HG03457 (cell line): ENCODE measurements at regions not wholly inside any gene's neighbourhood (a gene's known extent, or its start where the extent isn't known, plus 50 kb on each side); places are given as distances from the start of the nearest gene placed in this dataset.
A peak's percentile ranks its signal among the peaks of the same experiment; 100 is the strongest.

Experiments used
- ATAC-seq: cut with Tn5 transposase; IDR thresholded peaks from one replicate; pipeline ENCODE4 v1.9.1; 2021; ENCODE audit warnings: moderate number of reproducible peaks; ENCODE audit not compliant: unreplicated experiment

- no peak for ATAC-seq
These were observed 297.1 kb downstream of the SATB1 start for GRCh38 chr3:18127859-18128681.

GRCh38 chr3:18127174-18127858, 297.8 kb downstream of the SATB1 start:
- peak; percentile 96 for ATAC-seq

DNA sequence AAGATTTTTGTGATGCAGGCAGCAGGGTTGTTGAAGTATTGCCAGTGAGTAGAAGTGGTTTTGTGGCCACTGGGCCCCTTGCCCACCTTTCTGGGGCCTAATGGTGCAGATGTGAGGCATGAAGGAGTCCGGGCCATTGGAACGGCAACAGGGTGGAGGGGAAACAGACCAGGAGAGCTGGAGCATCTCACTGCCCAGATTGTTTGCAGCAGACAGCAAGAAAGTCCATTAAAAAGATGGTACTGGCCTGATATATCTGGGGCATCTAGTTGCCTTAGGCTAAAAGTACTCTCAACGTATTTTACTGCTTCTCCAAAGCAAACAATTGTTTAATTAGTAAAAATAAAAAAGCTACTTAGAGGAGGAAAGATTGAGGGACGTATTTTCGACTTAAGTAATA, 298.4 kb downstream of the SATB1 start:
- ATAC-seq = no peak

GRCh38 chr3:18124501-18124900, 300.6 kb downstream of the SATB1 start:
- no peak for ATAC-seq

DNA sequence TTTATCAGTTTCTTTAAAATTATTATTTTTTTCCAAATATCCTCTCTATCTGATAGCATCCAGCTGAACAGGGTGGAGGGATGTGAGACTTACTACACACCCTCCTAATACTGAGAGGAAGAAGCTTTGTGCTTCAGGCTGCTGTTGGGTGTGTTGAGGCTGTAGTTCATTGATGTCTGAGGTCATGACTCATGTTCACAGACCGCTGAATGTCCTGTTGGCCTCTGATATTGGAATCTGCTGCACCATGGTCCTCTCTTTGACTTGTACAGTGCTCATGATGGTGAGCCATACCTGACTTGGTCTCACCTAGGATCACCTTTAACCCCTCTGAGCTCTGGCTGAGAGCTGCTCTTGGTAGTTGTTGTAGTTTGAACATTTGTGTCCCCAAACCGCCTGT, 302.9 kb downstream of the SATB1 start:
- no peak for ATAC-seq

GRCh38 chr3:18121020-18121419, 304.1 kb downstream of the SATB1 start:
- ATAC-seq = no peak

DNA sequence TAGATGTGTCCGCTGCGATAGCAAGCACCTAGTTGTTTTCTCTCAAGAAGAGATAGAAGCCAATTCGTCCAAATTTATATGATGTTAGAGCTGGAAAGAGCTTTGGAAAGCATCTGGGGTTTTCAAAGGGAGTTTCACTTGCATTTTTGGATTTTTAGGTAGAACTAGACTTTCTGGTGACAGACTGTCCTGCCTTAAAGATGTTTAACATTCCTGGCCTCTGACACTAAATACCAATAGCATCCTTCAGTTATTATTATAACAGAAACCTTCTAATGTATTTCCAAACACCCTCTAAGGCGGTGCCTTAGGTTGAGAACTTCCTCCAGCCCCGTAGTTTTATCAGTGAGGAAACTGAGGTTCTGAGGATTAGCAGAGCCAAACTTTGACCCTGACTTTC, 305.3 kb downstream of the SATB1 start:
- ATAC-seq = no peak

GRCh38 chr3:18114894-18115293, 310.2 kb downstream of the SATB1 start:
- ATAC-seq = no peak

- no peak for ATAC-seq
These were observed 311.7 kb downstream of the SATB1 start for GRCh38 chr3:18113417-18113816.

DNA sequence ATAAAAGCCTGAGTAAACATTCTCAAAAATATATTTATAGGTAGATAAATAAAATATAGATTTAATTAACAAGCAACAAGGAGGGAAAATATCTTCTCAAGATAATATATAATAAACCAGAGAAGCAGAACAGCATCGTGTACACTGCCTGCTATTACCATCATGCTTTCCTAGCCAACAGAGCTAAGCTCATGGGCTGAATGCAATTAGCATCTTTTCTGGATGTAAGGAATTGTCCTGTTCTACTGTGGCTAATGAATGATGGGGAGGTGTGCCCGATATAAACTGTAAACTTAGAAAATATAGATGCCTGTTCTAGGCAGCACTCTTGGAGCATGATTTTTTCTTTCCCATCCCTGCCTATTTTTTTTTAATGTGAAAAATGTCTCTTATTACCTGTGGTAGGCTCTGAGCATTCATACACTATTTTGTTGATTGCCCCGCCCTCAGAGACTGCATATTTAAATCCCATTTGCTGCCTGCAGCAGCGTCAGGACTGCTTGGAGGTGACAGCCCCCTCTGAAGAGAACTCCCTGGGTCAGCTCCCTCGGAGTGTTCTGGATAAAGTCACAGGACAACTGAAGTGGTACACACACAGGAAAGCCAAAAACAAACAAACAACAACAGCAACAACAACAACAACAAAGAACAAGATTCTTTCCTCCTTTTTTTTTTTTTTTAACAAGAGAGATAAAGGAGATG, 312.3 kb downstream of the SATB1 start:
- no peak for ATAC-seq

- ATAC-seq = peak; percentile 83
These were observed 313.3 kb downstream of the SATB1 start for GRCh38 chr3:18111796-18112232.

DNA sequence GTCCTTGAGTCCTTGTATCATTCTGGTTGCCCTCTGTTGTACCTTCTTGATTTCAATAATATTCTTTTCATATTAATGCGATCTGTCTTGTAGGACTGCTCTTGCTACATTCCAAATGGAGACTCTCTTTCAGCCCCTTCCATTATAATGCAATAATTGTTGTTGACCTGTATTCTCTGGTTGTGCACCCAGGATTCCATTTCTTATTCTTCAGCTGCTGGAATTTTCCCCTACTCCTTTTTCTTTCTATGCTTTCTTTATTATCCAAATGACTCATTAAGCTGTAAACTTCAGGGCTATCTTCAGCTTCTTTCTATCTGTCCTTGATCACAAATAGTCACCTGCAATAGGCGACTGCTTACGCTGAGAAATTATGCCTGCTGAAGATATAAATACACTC, 321.5 kb downstream of the SATB1 start:
- ATAC-seq = no peak

DNA sequence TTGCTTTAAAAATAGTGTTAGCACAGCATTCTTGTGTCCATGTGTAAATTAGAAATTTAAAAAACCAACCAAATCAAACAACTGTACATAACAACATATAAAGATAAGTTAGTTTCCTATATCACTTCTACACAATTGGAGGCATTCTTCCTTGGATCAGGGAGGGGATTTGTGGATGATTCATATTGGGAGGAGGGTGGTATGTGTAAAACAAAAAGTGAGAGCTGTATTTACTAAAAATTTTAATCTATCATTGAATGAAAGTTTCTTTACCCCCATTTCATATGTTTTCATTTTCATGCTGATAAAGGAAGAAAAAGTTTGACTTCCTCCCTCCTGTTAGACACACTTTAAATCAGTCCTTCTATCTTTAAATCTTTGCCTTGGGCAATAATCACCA, 325.0 kb downstream of the SATB1 start:
- ATAC-seq = no peak

DNA sequence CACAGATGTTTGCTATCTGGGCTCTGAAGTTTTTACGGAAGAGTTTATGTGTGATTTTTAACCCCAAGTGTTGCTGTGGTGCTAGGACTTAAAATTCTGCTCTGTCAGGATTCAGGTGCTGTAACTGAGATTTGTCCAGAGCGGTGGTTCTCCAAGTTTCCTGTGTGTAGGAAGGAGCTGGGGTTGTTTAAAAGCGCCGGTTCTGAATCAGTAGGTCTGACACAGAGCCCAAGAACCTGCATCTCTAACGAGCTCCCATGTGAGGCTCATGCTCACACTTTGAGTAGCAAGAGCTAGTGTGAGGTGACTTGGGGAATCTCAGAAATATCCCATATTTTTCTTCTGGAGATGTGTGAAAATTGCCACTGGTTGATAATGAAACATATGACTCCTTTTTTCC, 325.5 kb downstream of the SATB1 start:
- ATAC-seq = no peak

GRCh38 chr3:18098960-18099587, 326.1 kb downstream of the SATB1 start:
- no peak for ATAC-seq

- ATAC-seq = no peak
These were observed 327.1 kb downstream of the SATB1 start for GRCh38 chr3:18097989-18098388.

- ATAC-seq = no peak
These were observed 327.7 kb downstream of the SATB1 start for GRCh38 chr3:18097473-18097872.

DNA sequence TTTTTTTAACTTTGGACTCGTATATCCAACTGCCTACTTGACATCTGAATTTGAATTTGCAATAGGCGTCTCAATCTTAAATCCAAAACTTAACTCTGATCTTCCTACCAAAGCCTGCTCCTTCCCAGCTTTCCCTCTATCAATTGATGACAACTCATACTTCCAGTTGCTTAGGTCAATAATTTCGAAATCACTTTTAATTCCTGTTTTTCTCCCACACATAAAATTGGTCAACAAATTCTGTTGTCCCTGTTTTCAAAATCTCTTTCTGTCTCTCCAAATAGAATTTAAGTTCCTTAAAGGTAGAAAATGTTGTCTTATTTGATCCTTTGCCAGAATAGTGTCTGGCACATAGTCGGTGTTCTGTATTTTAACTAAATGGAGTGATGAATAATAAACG, 332.4 kb downstream of the SATB1 start:
- no peak for ATAC-seq

GRCh38 chr3:18090377-18090776, 334.8 kb downstream of the SATB1 start:
- no peak for ATAC-seq

GRCh38 chr3:18087988-18088387, 337.2 kb downstream of the SATB1 start:
- no peak for ATAC-seq

DNA sequence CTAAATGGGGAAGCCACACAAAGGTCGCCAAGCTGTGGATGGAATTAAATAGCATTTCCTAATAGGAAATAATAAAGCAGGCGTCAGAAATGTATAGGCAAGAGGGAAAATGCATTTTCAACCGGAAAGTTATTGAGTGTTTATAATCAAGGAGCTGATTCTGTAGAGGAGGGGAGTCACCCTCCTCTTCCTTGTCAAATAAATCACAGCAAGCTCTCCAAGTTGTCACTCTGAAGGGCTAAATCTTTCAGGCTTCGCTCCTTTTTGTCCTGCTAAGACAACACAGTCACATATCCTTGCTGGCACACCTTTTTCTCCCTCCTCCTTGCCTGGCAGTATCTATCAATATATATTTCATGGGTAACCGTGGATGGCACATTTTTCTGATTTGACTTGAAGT, 338.4 kb downstream of the SATB1 start:
- no peak for ATAC-seq
